Epithelial cell of esophagus (primary cell): ENCODE measurements at regions not wholly inside any gene's neighbourhood (a gene's known extent, or its start where the extent isn't known, plus 50 kb on each side); places are given as distances from the start of the nearest gene placed in this dataset.

Experiments used
- DNase-seq: peaks from one replicate; pipeline ENCODE4 v3.0.0; 2010; ENCODE audit warnings: low read depth
- H3K4me3 ChIP-seq: 2 replicates; pipeline ENCODE4 v1.5.1; 2011; ENCODE audit warnings: mild to moderate bottlenecking, low read length, control low read depth
- TF ChIP-seq, protein P1 (sequence below): IDR thresholded peaks from 2 replicates; pipeline ENCODE4 v1.5.1; 2011; ENCODE audit warnings: low read depth, mild to moderate bottlenecking, low read length, control low read depth, inconsistent platforms; ENCODE audit not compliant: insufficient read depth; ENCODE audit errors: missing control alignments

DNA sequence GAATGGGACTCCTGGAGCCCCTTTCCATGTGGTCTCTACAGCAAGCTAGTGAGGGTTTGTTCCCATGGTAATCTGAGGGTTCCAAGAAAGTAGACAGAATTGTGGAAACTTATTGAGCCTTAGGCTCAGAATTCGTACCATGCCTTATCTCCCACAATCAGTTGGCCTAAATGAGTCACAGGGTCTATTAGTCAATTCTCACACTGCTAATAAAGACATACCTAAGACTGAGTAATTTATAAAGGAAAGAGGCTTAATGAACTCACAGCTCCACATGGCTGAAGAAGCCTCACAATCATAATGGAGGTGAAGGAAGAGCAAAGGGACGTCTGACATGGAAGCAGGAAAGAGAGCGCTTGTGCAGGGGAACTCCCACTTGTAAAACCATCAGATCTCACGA is 106.6 kb upstream of the CXADR start:
- no peak overlapping the region for H3K4me3 ChIP-seq
- TF ChIP-seq, protein P1, sequence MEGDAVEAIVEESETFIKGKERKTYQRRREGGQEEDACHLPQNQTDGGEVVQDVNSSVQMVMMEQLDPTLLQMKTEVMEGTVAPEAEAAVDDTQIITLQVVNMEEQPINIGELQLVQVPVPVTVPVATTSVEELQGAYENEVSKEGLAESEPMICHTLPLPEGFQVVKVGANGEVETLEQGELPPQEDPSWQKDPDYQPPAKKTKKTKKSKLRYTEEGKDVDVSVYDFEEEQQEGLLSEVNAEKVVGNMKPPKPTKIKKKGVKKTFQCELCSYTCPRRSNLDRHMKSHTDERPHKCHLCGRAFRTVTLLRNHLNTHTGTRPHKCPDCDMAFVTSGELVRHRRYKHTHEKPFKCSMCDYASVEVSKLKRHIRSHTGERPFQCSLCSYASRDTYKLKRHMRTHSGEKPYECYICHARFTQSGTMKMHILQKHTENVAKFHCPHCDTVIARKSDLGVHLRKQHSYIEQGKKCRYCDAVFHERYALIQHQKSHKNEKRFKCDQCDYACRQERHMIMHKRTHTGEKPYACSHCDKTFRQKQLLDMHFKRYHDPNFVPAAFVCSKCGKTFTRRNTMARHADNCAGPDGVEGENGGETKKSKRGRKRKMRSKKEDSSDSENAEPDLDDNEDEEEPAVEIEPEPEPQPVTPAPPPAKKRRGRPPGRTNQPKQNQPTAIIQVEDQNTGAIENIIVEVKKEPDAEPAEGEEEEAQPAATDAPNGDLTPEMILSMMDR, result no peak
- peak; percentile 67 for DNase-seq

DNA sequence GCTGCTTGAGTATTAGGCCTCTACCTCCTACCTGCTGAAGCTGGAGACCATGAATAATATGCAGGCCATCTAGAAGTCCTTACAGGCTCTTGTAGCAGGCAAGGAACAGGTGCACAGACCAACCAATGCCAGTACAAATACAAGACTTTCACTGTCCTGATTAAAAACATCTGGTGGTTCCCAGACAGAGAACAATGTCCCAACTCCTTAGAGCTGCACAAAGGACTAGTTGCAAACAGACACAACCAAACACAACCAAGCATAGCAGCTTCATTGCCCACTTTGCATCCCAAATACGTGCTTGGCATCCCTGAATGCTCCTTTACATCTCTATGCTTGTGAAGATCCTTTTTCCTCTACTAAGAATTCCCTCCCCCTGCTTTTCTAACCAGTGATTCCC is 98.1 kb upstream of the CXADR start:
- DNase-seq, result no peak
- TF ChIP-seq, protein P1, result no peak
- H3K4me3 ChIP-seq, result no peak overlapping the region

DNA sequence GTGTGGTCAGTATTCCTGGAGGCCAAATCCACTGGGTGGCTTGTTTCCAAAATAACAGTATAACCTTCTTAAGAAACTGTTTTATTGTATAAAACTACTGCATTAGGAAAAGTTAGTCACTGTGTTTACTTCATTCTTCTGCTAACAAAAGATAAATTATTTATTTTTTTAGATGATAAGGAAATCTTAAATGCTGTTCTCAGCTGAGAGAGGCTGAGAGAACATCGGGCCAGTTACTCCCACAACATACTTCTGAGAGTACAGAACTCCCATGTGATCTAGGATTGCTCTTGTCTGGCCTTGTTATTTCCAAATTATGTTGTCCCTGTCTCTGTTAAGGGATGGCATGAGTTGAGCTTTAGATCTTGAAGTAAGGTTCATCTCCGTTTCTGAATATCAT is 96.7 kb upstream of the CXADR start:
- TF ChIP-seq, protein P1, result no peak
- no peak for DNase-seq
- no peak overlapping the region for H3K4me3 ChIP-seq

DNA sequence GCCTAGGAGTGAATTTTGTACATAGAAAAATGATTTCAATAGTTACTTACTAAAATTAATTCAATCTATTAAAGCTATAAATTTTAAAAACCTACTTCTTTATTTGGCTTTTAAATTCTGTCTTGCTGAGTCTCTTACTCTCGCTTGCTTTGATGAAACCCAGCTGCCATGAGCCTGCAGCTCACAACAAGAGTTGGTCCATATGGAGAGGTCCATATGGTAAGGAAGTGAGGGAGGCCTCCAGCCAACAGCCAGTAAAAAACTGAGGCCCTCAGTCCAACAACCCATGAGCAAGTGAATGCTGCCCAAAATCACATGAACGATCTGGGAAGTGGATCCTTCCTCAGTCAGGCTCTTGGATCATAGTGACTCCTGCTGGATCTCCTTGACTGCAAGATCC is 89.9 kb upstream of the CXADR start:
- no peak overlapping the region for H3K4me3 ChIP-seq
- DNase-seq, result no peak
- TF ChIP-seq, protein P1, result no peak

DNA sequence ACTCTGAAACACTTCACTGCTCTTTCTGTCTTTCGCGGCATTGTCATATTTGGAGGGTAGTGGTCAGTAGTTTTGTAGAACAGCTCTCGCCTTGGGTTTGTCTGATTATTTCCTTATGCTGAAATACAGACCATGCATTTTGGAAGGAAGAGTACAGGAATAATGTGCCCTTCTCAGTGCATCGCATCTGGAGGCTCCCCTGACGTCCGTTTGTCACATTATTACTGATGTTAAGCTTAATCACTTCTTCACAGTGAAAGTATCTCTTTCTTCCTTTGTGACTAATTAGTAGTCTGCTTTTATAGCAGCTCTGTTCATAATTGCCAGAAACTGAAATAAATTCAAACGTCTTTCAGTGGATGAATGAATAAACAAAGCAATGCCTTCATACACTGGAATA is 85.7 kb upstream of the CXADR start:
- DNase-seq, result no peak

DNA sequence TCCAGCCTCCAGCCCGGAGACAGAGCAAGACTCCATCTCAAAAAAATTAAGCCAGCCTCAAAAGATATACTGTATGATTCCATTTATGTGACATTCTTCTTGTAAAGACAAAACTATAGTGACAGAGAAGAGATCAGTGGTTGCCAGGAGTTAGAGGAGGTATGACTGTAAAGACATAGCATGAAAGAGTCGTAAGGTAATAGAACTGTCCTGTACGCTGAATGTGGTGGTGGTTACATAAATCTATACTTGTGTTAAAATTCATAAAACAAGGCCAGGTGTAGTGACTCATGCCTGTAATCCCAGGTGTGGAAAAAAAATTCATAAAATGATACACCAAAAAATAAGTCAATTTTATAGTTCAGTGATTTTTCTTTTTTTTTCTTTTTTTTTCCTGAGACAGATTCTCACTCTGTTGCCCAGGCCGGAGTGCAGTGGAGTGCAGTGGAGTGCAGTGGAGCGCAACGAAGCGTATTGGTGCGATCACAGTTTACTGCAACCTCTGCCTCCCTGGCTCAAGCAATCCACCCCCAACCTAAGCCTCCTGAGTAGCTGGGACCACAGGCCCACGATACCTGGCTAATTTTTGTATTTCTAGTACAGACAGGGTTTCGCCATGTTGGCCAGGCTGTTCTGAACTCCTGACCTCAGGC is 84.9 kb upstream of the CXADR start:
- no peak overlapping the region for H3K4me3 ChIP-seq
- TF ChIP-seq, protein P1, result no peak
- no peak for DNase-seq

More for the DNA sequence above, 85.7 kb upstream of the CXADR start:
- TF ChIP-seq, protein P1, result no peak
- H3K4me3 ChIP-seq, result no peak overlapping the region

DNA sequence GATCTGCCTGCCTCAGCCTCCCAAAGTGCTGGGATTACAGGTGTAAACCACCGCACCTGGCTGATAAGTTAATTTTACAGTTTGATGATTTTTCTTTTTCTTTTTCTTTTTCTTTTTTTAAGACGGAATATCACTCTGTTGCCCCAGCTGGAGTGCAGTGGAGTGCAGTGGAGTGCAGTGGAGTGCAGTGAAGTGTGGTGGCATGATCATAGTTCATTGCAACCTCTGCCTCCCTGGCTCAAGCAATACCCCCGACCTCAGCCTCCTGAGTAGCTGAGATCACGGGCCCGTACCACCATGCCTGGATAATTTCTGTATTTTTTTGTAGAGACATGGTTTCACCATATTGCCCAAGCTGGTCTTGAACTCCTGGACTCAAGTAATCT is 84.4 kb upstream of the CXADR start:
- DNase-seq, result no peak
- no peak overlapping the region for H3K4me3 ChIP-seq
- TF ChIP-seq, protein P1, result no peak
